CD4-positive, CD25-positive, alpha-beta regulatory T cell (primary cell): ENCODE measurements at regions not wholly inside any gene's neighbourhood (a gene's known extent, or its start where the extent isn't known, plus 50 kb on each side); places are given as distances from the start of the nearest gene placed in this dataset.

Source experiments
- ATAC-seq, 2 donors: fragments of 150-1000 bp; cut with Tn5 transposase; one replicate each; pipeline ENCODE4 v1.10.0; 2021; ENCODE audit warnings: low read depth in 2 of 2, moderate number of reproducible peaks in 2 of 2, moderate library complexity in 1 of 2
- DNase-seq, 3 donors: peaks; one replicate each; pipeline versions ENCODE4 v3.0.0 to v3.0.0-alpha.2; 2012 to 2022; ENCODE audit warnings: mixed read lengths in 1 of 3
- H3K27ac ChIP-seq: one replicate; pipeline ENCODE4 v1.7.0; 2013; ENCODE audit warnings: mild to moderate bottlenecking, low read length; ENCODE audit not compliant: insufficient read depth, poor library complexity, severe bottlenecking
- H3K27me3 ChIP-seq: one replicate; pipeline ENCODE4 v1.7.0; 2013; ENCODE audit warnings: low read length; ENCODE audit not compliant: control insufficient read depth, insufficient read depth
- H3K36me3 ChIP-seq: one replicate; pipeline ENCODE4 v1.7.0; 2013; ENCODE audit warnings: mild to moderate bottlenecking, low read length, moderate library complexity; ENCODE audit not compliant: control insufficient read depth, insufficient read depth
- H3K4me1 ChIP-seq: 2 replicates; pipeline ENCODE4 v1.7.0; 2013; ENCODE audit warnings: mild to moderate bottlenecking, low read length; ENCODE audit not compliant: insufficient read depth, control insufficient read depth, poor library complexity, severe bottlenecking
- H3K4me3 ChIP-seq: one replicate; pipeline ENCODE4 v1.7.0; 2013; ENCODE audit warnings: low read depth, mild to moderate bottlenecking, low read length, moderate library complexity
- H3K9me3 ChIP-seq, 2 experiments: 1 replicate in 1 of 2; 2 replicates in 1 of 2; pipeline ENCODE4 v1.7.0; 2013; ENCODE audit warnings: low read length in 2 of 2, mild to moderate bottlenecking in 1 of 2, moderate library complexity in 1 of 2; ENCODE audit not compliant: control insufficient read depth in 2 of 2
- H3K27ac Mint-ChIP-seq, 3 donors: one replicate each; pipeline ENCODE4 v1.8.0; 2020 to 2022; ENCODE audit warnings: mild to moderate bottlenecking in 3 of 3, mixed read lengths in 3 of 3, moderate library complexity in 2 of 3
- H3K27me3 Mint-ChIP-seq: one replicate; pipeline ENCODE4 v1.8.0; 2022; ENCODE audit warnings: mild to moderate bottlenecking, mixed read lengths
- H3K36me3 Mint-ChIP-seq: one replicate; pipeline ENCODE4 v1.8.0; 2020; ENCODE audit warnings: mixed read lengths
- H3K4me1 Mint-ChIP-seq, 4 donors: one replicate each; pipeline ENCODE4 v1.8.0; 2020 to 2022; ENCODE audit warnings: mixed read lengths in 4 of 4, mild to moderate bottlenecking in 1 of 4
- H3K4me3 Mint-ChIP-seq, 4 donors: one replicate each; pipeline ENCODE4 v1.8.0; 2020 to 2022; ENCODE audit warnings: mild to moderate bottlenecking in 4 of 4, mixed read lengths in 4 of 4, moderate library complexity in 3 of 4
- H3K9me3 Mint-ChIP-seq, 7 donors: one replicate each; pipeline ENCODE4 v1.8.0; 2020 to 2022; ENCODE audit warnings: mixed read lengths in 7 of 7, mild to moderate bottlenecking in 3 of 7, moderate library complexity in 2 of 7

- no peak overlapping the region for H3K4me3 Mint-ChIP-seq
Measured at GRCh38 chr4:91795947-91796346, 507.8 kb upstream of the GRID2 start.

GRCh38 chr4:91812319-91812718 lies 491.4 kb upstream of the GRID2 start:
- H3K9me3 ChIP-seq = no peaks in the 10 kb centered on the region
- no peaks in the 10 kb centered on the region for H3K36me3 ChIP-seq
- Mint-ChIP-seq H3K27ac (no peak overlapping the region), H3K36me3 (no peaks in the 10 kb centered on the region), H3K27me3 (no peaks in the 10 kb centered on the region), H3K4me1 (no peaks in the 10 kb centered on the region), H3K4me3 (no peak overlapping the region), H3K9me3 (peaks cover 0 to 7% (median 3%) of the 10 kb centered on the region in 7 donors)
- DNase-seq = no peak
- no peaks in the 10 kb centered on the region for H3K4me1 ChIP-seq
- ATAC-seq = no peak
- no peak overlapping the region for H3K27ac ChIP-seq
- H3K27me3 ChIP-seq = no peaks in the 10 kb centered on the region
- H3K4me3 ChIP-seq = no peak overlapping the region

More at GRCh38 chr4:91795947-91796346, 507.8 kb upstream of the GRID2 start:
- Histone ChIP-seq H3K36me3 (no peaks in the 10 kb centered on the region), H3K4me3 (no peak overlapping the region), H3K27me3 (no peaks in the 10 kb centered on the region), H3K9me3 (no peaks in the 10 kb centered on the region), H3K27ac (no peak overlapping the region), H3K4me1 (no peaks in the 10 kb centered on the region)
- Mint-ChIP-seq H3K36me3 (no peaks in the 10 kb centered on the region), H3K4me1 (no peaks in the 10 kb centered on the region), H3K27ac (no peak overlapping the region), H3K9me3 (peaks cover 2 to 14% (median 5%) of the 10 kb centered on the region in 7 donors), H3K27me3 (no peaks in the 10 kb centered on the region)
- no peak for DNase-seq
- ATAC-seq = no peak

- no peak for ATAC-seq
Measured at GRCh38 chr4:91824773-91825172, 479.0 kb upstream of the GRID2 start.

GRCh38 chr4:91826186-91826585 lies 477.6 kb upstream of the GRID2 start:
- H3K27ac Mint-ChIP-seq = no peak overlapping the region
- no peaks in the 10 kb centered on the region for H3K27me3 ChIP-seq
- DNase-seq = no peak
- no peak overlapping the region for H3K27ac ChIP-seq
- no peaks in the 10 kb centered on the region for H3K4me1 ChIP-seq
- H3K36me3 Mint-ChIP-seq = no peaks in the 10 kb centered on the region
- H3K4me3 Mint-ChIP-seq = no peak overlapping the region
- H3K27me3 Mint-ChIP-seq = no peaks in the 10 kb centered on the region
- H3K4me3 ChIP-seq = no peak overlapping the region
- H3K36me3 ChIP-seq = no peaks in the 10 kb centered on the region
- no peaks in the 10 kb centered on the region for H3K4me1 Mint-ChIP-seq
- no peak for ATAC-seq
- peaks cover 0 to 4% of the 10 kb centered on the region in 2 experiments for H3K9me3 ChIP-seq
- peaks cover 0 to 22% (median 10%) of the 10 kb centered on the region in 7 donors for H3K9me3 Mint-ChIP-seq

More at GRCh38 chr4:91824773-91825172, 479.0 kb upstream of the GRID2 start:
- Mint-ChIP-seq H3K27ac (no peak overlapping the region), H3K27me3 (no peaks in the 10 kb centered on the region), H3K4me3 (no peak overlapping the region), H3K36me3 (no peaks in the 10 kb centered on the region), H3K4me1 (no peaks in the 10 kb centered on the region), H3K9me3 (peaks cover 0 to 26% (median 10%) of the 10 kb centered on the region in 7 donors)
- peaks cover 0 to 4% of the 10 kb centered on the region in 2 experiments for H3K9me3 ChIP-seq
- no peak overlapping the region for H3K4me3 ChIP-seq
- H3K36me3 ChIP-seq = no peaks in the 10 kb centered on the region
- no peak for DNase-seq
- no peaks in the 10 kb centered on the region for H3K27me3 ChIP-seq
- H3K27ac ChIP-seq = no peak overlapping the region
- H3K4me1 ChIP-seq = no peaks in the 10 kb centered on the region

GRCh38 chr4:91827914-91828313 lies 475.9 kb upstream of the GRID2 start:
- no peak overlapping the region for H3K27ac Mint-ChIP-seq
- ATAC-seq = no peak
- no peaks in the 10 kb centered on the region for H3K27me3 ChIP-seq

GRCh38 chr4:91829531-91829930 lies 474.2 kb upstream of the GRID2 start:
- H3K9me3 ChIP-seq = peaks cover 4 to 14% of the 10 kb centered on the region in 2 experiments
- H3K36me3 ChIP-seq = no peaks in the 10 kb centered on the region
- ATAC-seq (no peak), DNase-seq (no peak)
- Mint-ChIP-seq H3K27ac (no peak overlapping the region), H3K4me3 (no peak overlapping the region), H3K4me1 (no peaks in the 10 kb centered on the region), H3K36me3 (no peaks in the 10 kb centered on the region), H3K27me3 (no peaks in the 10 kb centered on the region), H3K9me3 (peaks cover 0 to 26% (median 11%) of the 10 kb centered on the region in 7 donors)
- H3K27ac ChIP-seq = no peak overlapping the region
- H3K4me1 ChIP-seq = no peaks in the 10 kb centered on the region
- H3K4me3 ChIP-seq = no peak overlapping the region
- H3K27me3 ChIP-seq = no peaks in the 10 kb centered on the region

More at GRCh38 chr4:91827914-91828313, 475.9 kb upstream of the GRID2 start:
- Histone ChIP-seq H3K9me3 (peaks cover 4 to 5% of the 10 kb centered on the region in 2 experiments), H3K4me1 (no peaks in the 10 kb centered on the region), H3K36me3 (no peaks in the 10 kb centered on the region), H3K4me3 (no peak overlapping the region), H3K27ac (no peak overlapping the region)
- DNase-seq = no peak
- no peaks in the 10 kb centered on the region for H3K4me1 Mint-ChIP-seq
- H3K27me3 Mint-ChIP-seq = no peaks in the 10 kb centered on the region
- no peaks in the 10 kb centered on the region for H3K36me3 Mint-ChIP-seq
- peaks cover 0 to 23% (median 9%) of the 10 kb centered on the region in 7 donors for H3K9me3 Mint-ChIP-seq
- H3K4me3 Mint-ChIP-seq = no peak overlapping the region

GRCh38 chr4:91830681-91831395 lies 472.9 kb upstream of the GRID2 start:
- Mint-ChIP-seq H3K36me3 (no peaks in the 10 kb centered on the region), H3K27ac (no peak overlapping the region), H3K4me1 (no peaks in the 10 kb centered on the region), H3K9me3 (peaks cover 0 to 24% (median 7%) of the 10 kb centered on the region in 7 donors), H3K4me3 (no peak overlapping the region), H3K27me3 (no peaks in the 10 kb centered on the region)
- no peak overlapping the region for H3K4me3 ChIP-seq
- H3K27ac ChIP-seq = no peak overlapping the region
- H3K27me3 ChIP-seq = no peaks in the 10 kb centered on the region
- no peaks in the 10 kb centered on the region for H3K4me1 ChIP-seq
- H3K9me3 ChIP-seq = peaks cover 4 to 16% of the 10 kb centered on the region in 2 experiments
- no peaks in the 10 kb centered on the region for H3K36me3 ChIP-seq
- ATAC-seq (no peak), DNase-seq (no peak)

GRCh38 chr4:91837608-91838029 lies 466.1 kb upstream of the GRID2 start:
- Histone ChIP-seq H3K9me3 (peaks cover 0 to 10% of the 10 kb centered on the region in 2 experiments), H3K27me3 (no peaks in the 10 kb centered on the region), H3K4me1 (no peaks in the 10 kb centered on the region), H3K4me3 (no peak overlapping the region), H3K36me3 (no peaks in the 10 kb centered on the region), H3K27ac (no peak overlapping the region)
- H3K9me3 Mint-ChIP-seq = peaks cover 4 to 18% (median 6%) of the 10 kb centered on the region in 7 donors
- DNase-seq (no peak), ATAC-seq (no peak)
- no peak overlapping the region for H3K4me3 Mint-ChIP-seq
- H3K4me1 Mint-ChIP-seq = no peaks in the 10 kb centered on the region
- H3K27ac Mint-ChIP-seq = no peak overlapping the region
- no peaks in the 10 kb centered on the region for H3K27me3 Mint-ChIP-seq
- H3K36me3 Mint-ChIP-seq = no peaks in the 10 kb centered on the region
